A673 (cell line): ENCODE measurements at regions not wholly inside any gene's neighbourhood (a gene's known extent, or its start where the extent isn't known, plus 50 kb on each side); places are given as distances from the start of the nearest gene placed in this dataset.

Experiments used
- BruUV-seq: library from RNA; stranded (reverse); fragments of 400-500 nt; replicated peaks from 2 replicates; lab custom pipeline; 2021; lab: Mats Ljungman, UMichigan
- CTCF ChIA-PET: fragments of 300-600 bp; sonication (Branson Sonifier 250); formaldehyde crosslinking; loops from one replicate; lab custom pipeline; 2022; ENCODE audit warnings: antibody characterized with exemption; lab: Charles Lee
- POLR2A ChIA-PET: fragments of 300-600 bp; sonication (Branson Sonifier 250); formaldehyde crosslinking; loops from one replicate; lab custom pipeline; 2022; ENCODE audit warnings: antibody characterized with exemption; ENCODE audit not compliant: low non-redundant PET; lab: Charles Lee
- DNase-seq: peaks from one replicate; pipeline ENCODE4 v3.0.0-alpha.2; 2015; ENCODE audit warnings: low spot score
- H3K27ac ChIP-seq: fragments of 200-600 bp; sonication (generic); 2 replicates; pipeline ENCODE4 v1.5.1; 2016; ENCODE audit warnings: mixed run types, low read depth, mild to moderate bottlenecking, mixed read lengths, antibody characterized with exemption, low read length; ENCODE audit not compliant: poor library complexity, severe bottlenecking
- H3K27me3 ChIP-seq: fragments of 200-600 bp; sonication (generic); replicated peaks from 2 replicates; pipeline ENCODE4 v1.6.1; 2017; ENCODE audit warnings: mixed run types, low read depth, mild to moderate bottlenecking, mixed read lengths, antibody characterized with exemption, low read length; ENCODE audit not compliant: insufficient read depth, poor library complexity
- H3K36me3 ChIP-seq: fragments of 200-600 bp; sonication (generic); 2 replicates; pipeline ENCODE4 v1.6.1; 2016; ENCODE audit warnings: mixed run types, mild to moderate bottlenecking, mixed read lengths, antibody characterized with exemption, low read length; ENCODE audit not compliant: insufficient read depth, poor library complexity, severe bottlenecking
- H3K4me1 ChIP-seq: fragments of 200-600 bp; sonication (generic); 2 replicates; pipeline ENCODE4 v1.6.1; 2017; ENCODE audit warnings: mixed run types, mild to moderate bottlenecking, mixed read lengths, antibody characterized with exemption, low read length; ENCODE audit not compliant: insufficient read depth, poor library complexity, severe bottlenecking
- H3K4me3 ChIP-seq: fragments of 200-600 bp; sonication (generic); 2 replicates; pipeline ENCODE4 v1.5.1; 2016; ENCODE audit warnings: low read depth, mixed run types, mild to moderate bottlenecking, mixed read lengths, low read length; ENCODE audit not compliant: poor library complexity, severe bottlenecking
- H3K9me3 ChIP-seq: fragments of 200-600 bp; sonication (generic); 2 replicates; pipeline ENCODE4 v1.6.1; 2016; ENCODE audit warnings: mixed run types, low read depth, mild to moderate bottlenecking, mixed read lengths, antibody characterized with exemption, low read length; ENCODE audit not compliant: poor library complexity, severe bottlenecking
- EZH2 ChIP-seq: fragments of 200-600 bp; sonication (generic); IDR thresholded peaks from 2 replicates; pipeline ENCODE4 v1.6.1; 2017; ENCODE audit warnings: borderline replicate concordance, low read depth, mild to moderate bottlenecking, mixed read lengths, antibody characterized with exemption, low read length; ENCODE audit not compliant: poor library complexity, severe bottlenecking
- intact Hi-C: fragments of 100-400 bp; cut with micrococcal nuclease; formaldehyde crosslinking; loops from one replicate; pipeline ENCODE4 v1.10.0; 2022; ENCODE audit not compliant: unreplicated experiment
- TF ChIP-seq, protein P1 (sequence below): fragments of 300-800, 200-600 bp; sonication (generic); conservative IDR thresholded peaks from 2 replicates; pipeline ENCODE4 v1.5.1; 2017; ENCODE audit warnings: low read depth, mild to moderate bottlenecking, antibody characterized with exemption, low read length, moderate library complexity, mixed read lengths

DNA sequence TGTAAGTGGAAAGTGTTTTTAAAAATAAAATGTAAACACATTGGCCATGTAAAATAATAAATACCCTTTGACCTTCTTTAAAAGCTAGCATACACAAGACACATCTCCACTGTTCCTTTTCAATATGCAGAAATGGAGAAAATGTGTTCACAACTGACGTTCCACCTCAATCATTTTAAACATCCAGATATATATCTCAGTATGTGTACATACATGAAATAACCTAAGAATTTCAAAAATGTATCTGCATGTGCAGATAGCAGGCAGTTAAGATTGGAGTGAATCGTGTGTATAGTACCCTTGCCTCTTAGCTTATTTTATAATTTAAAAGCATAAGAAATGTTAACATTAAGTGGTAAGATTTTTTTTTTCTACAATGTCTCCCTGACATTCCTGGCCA is 406.2 kb upstream of the FLRT2 start:
- POLR2A ChIA-PET = no interaction called here
- H3K27me3 ChIP-seq = no peaks in the 10 kb centered on the region
- CTCF ChIA-PET = no interaction called here
- H3K36me3 ChIP-seq = no peaks in the 10 kb centered on the region
- H3K4me3 ChIP-seq = no peak overlapping the region
- H3K27ac ChIP-seq = no peak overlapping the region
- H3K9me3 ChIP-seq = no peaks in the 10 kb centered on the region
- DNase-seq = no peak
- TF ChIP-seq EZH2 = no peak
- TF ChIP-seq, protein P1, sequence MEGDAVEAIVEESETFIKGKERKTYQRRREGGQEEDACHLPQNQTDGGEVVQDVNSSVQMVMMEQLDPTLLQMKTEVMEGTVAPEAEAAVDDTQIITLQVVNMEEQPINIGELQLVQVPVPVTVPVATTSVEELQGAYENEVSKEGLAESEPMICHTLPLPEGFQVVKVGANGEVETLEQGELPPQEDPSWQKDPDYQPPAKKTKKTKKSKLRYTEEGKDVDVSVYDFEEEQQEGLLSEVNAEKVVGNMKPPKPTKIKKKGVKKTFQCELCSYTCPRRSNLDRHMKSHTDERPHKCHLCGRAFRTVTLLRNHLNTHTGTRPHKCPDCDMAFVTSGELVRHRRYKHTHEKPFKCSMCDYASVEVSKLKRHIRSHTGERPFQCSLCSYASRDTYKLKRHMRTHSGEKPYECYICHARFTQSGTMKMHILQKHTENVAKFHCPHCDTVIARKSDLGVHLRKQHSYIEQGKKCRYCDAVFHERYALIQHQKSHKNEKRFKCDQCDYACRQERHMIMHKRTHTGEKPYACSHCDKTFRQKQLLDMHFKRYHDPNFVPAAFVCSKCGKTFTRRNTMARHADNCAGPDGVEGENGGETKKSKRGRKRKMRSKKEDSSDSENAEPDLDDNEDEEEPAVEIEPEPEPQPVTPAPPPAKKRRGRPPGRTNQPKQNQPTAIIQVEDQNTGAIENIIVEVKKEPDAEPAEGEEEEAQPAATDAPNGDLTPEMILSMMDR = no peak
- no TSS peak for BruUV-seq
- intact Hi-C loops = no loop called here
- peaks cover 13% of the 10 kb centered on the region for H3K4me1 ChIP-seq

DNA sequence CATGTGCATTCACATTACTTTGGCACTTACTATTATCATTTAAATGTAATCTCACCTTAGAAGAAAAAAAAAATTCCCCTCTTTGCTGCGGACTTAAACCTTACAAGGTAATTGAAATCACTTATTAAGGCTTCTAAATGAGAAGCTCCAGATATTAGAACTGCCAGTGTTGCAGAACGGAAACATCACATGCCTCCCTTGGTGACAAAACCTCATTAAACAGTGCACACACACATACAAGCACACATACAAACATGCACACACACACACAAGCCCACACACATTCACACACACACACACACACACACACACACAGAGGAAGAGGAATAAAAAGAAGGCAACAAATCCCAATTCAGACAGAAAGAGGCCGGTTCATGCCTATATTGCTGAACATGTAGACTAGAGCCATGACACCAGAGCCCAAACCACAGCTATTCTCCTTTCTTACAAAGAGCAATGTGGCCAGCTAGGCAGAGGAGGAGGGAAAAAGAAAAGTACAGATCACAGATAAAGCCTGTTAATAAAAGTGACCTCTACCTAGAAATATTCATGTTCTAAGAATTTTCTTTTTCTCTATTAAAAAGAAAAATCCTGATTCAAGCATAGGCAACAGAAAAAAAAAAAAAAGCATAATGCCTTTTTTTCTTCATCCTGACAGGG is 405.2 kb upstream of the FLRT2 start:
- intact Hi-C loops = no loop called here
- H3K27me3 ChIP-seq = no peaks in the 10 kb centered on the region
- H3K36me3 ChIP-seq = no peaks in the 10 kb centered on the region
- BruUV-seq = no TSS peak
- ChIA-PET CTCF (no interaction called here), POLR2A (no interaction called here)
- DNase-seq = no peak
- H3K4me1 ChIP-seq = peaks cover 13% of the 10 kb centered on the region
- no peak overlapping the region for H3K27ac ChIP-seq
- TF ChIP-seq, protein P1 = no peak
- TF ChIP-seq EZH2 = no peak
- H3K9me3 ChIP-seq = no peaks in the 10 kb centered on the region
- H3K4me3 ChIP-seq = no peak overlapping the region

DNA sequence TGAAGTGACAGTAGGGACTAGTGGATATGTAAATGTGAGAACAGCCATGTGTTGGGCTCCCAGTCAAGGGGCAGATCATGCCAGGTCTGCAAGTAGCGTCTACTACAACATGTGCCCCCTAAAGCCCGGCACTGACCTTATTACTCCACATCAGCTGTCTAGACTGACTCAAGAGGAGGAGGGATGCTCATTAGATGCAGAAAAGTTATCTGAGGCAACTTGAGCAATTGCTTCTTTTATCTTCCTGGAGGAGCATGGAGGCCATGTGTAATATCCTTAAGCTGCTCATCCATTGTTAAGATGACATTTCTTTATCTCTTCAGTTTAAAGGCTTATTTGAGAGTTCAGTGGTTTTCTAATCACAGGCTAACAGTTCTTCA is 404.7 kb upstream of the FLRT2 start:
- DNase-seq = no peak
- peaks cover 13% of the 10 kb centered on the region for H3K4me1 ChIP-seq
- no TSS peak for BruUV-seq
- no peaks in the 10 kb centered on the region for H3K27me3 ChIP-seq
- ChIA-PET CTCF (no interaction called here), POLR2A (no interaction called here)
- no peaks in the 10 kb centered on the region for H3K9me3 ChIP-seq
- no peaks in the 10 kb centered on the region for H3K36me3 ChIP-seq
- H3K27ac ChIP-seq = no peak overlapping the region
- TF ChIP-seq EZH2 = no peak
- TF ChIP-seq, protein P1 = no peak
- H3K4me3 ChIP-seq = no peak overlapping the region
- intact Hi-C loops = no loop called here
